A549 (cell line): ENCODE measurements at regions not wholly inside any gene's neighbourhood (a gene's known extent, or its start where the extent isn't known, plus 50 kb on each side); places are given as distances from the start of the nearest gene placed in this dataset.

Source experiments
- CEBPB ChIP-seq, 2 experiments: fragments of >200 bp in 1 of 2; sonication (Bioruptor Twin) in 1 of 2; formaldehyde crosslinking in 1 of 2; IDR thresholded peaks; 2 replicates each; pipeline ENCODE4 v1.6.1; 2012 to 2016
- EP300 ChIP-seq, 2 experiments: fragments of >200 bp; sonication (Bioruptor Twin); formaldehyde crosslinking; IDR thresholded peaks; 2 replicates in 1 of 2; 3 replicates in 1 of 2; pipeline ENCODE4 v1.6.1; 2016 to 2017
- PHF8 ChIP-seq: fragments of 200-600 bp; sonication (generic); IDR thresholded peaks from 2 replicates; pipeline ENCODE4 v1.6.1; 2016; ENCODE audit warnings: low read depth, mild to moderate bottlenecking, antibody characterized with exemption, moderate library complexity, borderline replicate concordance
- POLR2A ChIP-seq: IDR thresholded peaks from 2 replicates; pipeline ENCODE4 v1.6.1; 2012; ENCODE audit warnings: mild to moderate bottlenecking, low read length
- SMC3 ChIP-seq: fragments of >200 bp; sonication (Bioruptor Twin); formaldehyde crosslinking; IDR thresholded peaks from 3 replicates; pipeline ENCODE4 v1.6.1; 2018; ENCODE audit warnings: inconsistent platforms
- TF ChIP-seq, protein P1 (sequence below): fragments of >200 bp; sonication (Bioruptor Twin); formaldehyde crosslinking; IDR thresholded peaks from 3 replicates; pipeline ENCODE4 v1.5.1; 2016
- TF ChIP-seq, protein P2 (sequence below): IDR thresholded peaks from 2 replicates; pipeline ENCODE4 v1.6.1; 2012; ENCODE audit warnings: low read depth, borderline replicate concordance

DNA sequence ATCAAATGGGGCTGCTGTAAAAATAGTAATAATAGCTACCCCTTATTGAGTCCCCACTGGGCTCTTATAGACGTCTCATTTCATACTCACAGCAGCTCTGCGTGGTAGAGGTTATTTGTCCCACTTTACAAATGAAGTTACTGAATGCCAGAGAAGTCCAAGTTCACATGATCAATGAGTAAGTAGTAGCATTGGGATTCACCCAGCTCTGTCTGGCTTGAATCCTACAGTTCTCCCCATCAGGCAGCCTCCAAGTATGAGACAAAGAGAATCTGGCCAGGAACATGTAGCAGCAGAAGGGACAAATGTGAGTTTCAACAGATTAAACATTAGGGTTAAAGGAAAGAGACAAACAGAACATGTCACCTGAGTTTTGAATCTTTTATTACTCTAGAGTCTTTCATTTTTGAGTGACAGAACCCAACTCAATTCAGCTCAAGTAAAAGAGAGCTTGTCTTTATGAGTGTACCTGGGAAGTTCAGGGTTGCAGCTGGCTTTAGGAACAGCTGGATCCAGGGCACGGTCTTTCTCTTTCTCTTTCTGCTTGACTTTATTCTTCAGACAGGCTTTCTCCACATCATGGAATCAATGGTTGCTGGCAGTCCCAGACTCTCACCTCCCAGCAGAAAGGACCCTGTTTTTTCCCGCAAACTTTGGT lies 64.1 kb upstream of the JDP2 start:
- TF ChIP-seq, protein P1, sequence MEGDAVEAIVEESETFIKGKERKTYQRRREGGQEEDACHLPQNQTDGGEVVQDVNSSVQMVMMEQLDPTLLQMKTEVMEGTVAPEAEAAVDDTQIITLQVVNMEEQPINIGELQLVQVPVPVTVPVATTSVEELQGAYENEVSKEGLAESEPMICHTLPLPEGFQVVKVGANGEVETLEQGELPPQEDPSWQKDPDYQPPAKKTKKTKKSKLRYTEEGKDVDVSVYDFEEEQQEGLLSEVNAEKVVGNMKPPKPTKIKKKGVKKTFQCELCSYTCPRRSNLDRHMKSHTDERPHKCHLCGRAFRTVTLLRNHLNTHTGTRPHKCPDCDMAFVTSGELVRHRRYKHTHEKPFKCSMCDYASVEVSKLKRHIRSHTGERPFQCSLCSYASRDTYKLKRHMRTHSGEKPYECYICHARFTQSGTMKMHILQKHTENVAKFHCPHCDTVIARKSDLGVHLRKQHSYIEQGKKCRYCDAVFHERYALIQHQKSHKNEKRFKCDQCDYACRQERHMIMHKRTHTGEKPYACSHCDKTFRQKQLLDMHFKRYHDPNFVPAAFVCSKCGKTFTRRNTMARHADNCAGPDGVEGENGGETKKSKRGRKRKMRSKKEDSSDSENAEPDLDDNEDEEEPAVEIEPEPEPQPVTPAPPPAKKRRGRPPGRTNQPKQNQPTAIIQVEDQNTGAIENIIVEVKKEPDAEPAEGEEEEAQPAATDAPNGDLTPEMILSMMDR, result no peak
- TF ChIP-seq POLR2A (no peak), EP300 (IDR thresholded peaks at IDR 0.05) (no peak), PHF8 (no peak), SMC3 (no peak), CEBPB (IDR thresholded peaks at IDR 0.05) (no peak)
- TF ChIP-seq, protein P2, sequence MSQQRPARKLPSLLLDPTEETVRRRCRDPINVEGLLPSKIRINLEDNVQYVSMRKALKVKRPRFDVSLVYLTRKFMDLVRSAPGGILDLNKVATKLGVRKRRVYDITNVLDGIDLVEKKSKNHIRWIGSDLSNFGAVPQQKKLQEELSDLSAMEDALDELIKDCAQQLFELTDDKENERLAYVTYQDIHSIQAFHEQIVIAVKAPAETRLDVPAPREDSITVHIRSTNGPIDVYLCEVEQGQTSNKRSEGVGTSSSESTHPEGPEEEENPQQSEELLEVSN, result no peak
